ENCODE measurements at regions not wholly inside any gene's neighbourhood (a gene's known extent, or its start where the extent isn't known, plus 50 kb on each side); places are given as distances from the start of the nearest gene placed in this dataset.

- Histone ChIP-seq H3K27me3 (ENCODE audit: low read depth) (no peaks in the 10 kb centered on the region), H3K36me3 (no peaks in the 10 kb centered on the region), H3K27ac (no peak overlapping the region), H3K4me3 (no peak overlapping the region), H3K9me3 (peaks cover 8% of the 10 kb centered on the region), H3K4me1 (no peaks in the 10 kb centered on the region)
- intact Hi-C loops (cut with DNase I) = no loop called here
- TF ChIP-seq CTCF (IDR thresholded peaks at IDR 0.05) = no peak
- DNase-seq = no peak
- ATAC-seq = no peak
Measured at GRCh38 chr9:81741103-81741502, 51.8 kb upstream of the TLE1 start.

- no peaks in the 10 kb centered on the region for H3K9me3 ChIP-seq
- intact Hi-C loops (cut with DNase I) = no loop called here
- H3K4me1 ChIP-seq = no peaks in the 10 kb centered on the region
- no peaks in the 10 kb centered on the region for H3K27me3 ChIP-seq (ENCODE audit: low read depth)
- H3K36me3 ChIP-seq = no peaks in the 10 kb centered on the region
- DNase-seq (no peak), ATAC-seq (no peak)
- H3K27ac ChIP-seq = no peak overlapping the region
- no peak overlapping the region for H3K4me3 ChIP-seq
- TF ChIP-seq CTCF (IDR thresholded peaks at IDR 0.05) = no peak
Measured at GRCh38 chr9:81748091-81748490, 58.7 kb upstream of the TLE1 start.

GRCh38 chr9:81753436-81753835, 64.1 kb upstream of the TLE1 start:
- intact Hi-C loops (cut with DNase I) = no loop called here
- Histone ChIP-seq H3K4me1 (no peaks in the 10 kb centered on the region), H3K4me3 (no peak overlapping the region), H3K36me3 (no peaks in the 10 kb centered on the region), H3K27ac (no peak overlapping the region), H3K27me3 (ENCODE audit: low read depth) (no peaks in the 10 kb centered on the region), H3K9me3 (no peaks in the 10 kb centered on the region)
- no peak for DNase-seq
- no peak for TF ChIP-seq CTCF (IDR thresholded peaks at IDR 0.05)
- no peak for ATAC-seq

DNA sequence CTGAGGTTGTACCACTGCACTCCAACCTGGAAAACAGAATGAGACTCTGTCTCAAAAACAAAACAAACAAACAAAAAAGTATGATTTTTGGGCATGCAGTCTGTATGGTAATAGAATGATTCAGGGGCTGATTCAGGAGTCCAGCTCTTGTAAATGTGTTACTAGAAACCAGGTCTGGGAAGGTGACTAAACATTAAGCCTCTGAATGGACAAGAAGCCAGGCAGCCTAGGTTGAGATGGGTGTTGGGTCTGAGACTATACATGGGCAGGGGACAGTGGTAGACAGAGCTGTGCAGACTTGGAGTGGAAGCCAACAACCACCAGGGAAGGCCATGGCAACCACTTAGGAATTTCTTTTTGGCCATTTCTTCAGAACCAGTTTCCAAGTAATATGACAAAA, 64.9 kb upstream of the TLE1 start:
- H3K27me3 ChIP-seq (ENCODE audit: low read depth) = no peaks in the 10 kb centered on the region
- no peak for DNase-seq
- no peaks in the 10 kb centered on the region for H3K36me3 ChIP-seq
- intact Hi-C loops (cut with DNase I) = no loop called here
- H3K4me1 ChIP-seq = no peaks in the 10 kb centered on the region
- no peak overlapping the region for H3K27ac ChIP-seq
- TF ChIP-seq CTCF (IDR thresholded peaks at IDR 0.05) = no peak
- no peak for ATAC-seq
- no peak overlapping the region for H3K4me3 ChIP-seq
- H3K9me3 ChIP-seq = no peaks in the 10 kb centered on the region

- TF ChIP-seq CTCF (IDR thresholded peaks at IDR 0.05) = no peak
- Histone ChIP-seq H3K4me1 (no peaks in the 10 kb centered on the region), H3K4me3 (no peak overlapping the region), H3K27me3 (ENCODE audit: low read depth) (no peaks in the 10 kb centered on the region), H3K36me3 (no peaks in the 10 kb centered on the region), H3K9me3 (no peaks in the 10 kb centered on the region), H3K27ac (no peak overlapping the region)
- ATAC-seq = no peak
- no peak for DNase-seq
- intact Hi-C loops (cut with DNase I) = no loop called here
Measured at GRCh38 chr9:81755721-81756120, 66.4 kb upstream of the TLE1 start.

DNA sequence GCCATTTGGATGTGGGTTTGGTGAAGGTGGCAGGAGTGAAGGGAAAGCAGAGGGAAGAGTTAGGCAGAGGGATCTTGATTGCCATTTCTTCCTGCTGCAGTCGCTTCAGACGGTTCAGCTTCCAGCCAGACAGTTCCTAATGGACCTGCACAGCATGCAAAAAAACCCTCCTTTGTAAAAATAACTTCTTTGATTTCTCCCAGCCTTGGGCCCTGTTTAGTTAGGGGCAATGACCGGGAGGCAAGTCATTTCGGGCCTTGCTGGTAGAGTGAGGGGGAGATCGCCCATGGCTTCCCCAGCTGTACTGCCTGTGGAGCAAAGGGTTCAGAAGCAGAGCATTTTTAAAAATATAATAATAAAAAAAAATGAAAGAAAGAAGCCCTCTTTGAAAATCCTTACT, 67.2 kb upstream of the TLE1 start:
- Histone ChIP-seq H3K4me3 (no peak overlapping the region), H3K27me3 (ENCODE audit: low read depth) (no peaks in the 10 kb centered on the region), H3K27ac (no peak overlapping the region), H3K36me3 (no peaks in the 10 kb centered on the region), H3K4me1 (no peaks in the 10 kb centered on the region), H3K9me3 (no peaks in the 10 kb centered on the region)
- DNase-seq = no peak
- TF ChIP-seq CTCF (IDR thresholded peaks at IDR 0.05) = no peak
- intact Hi-C loops (cut with DNase I) = no loop called here
- ATAC-seq = no peak
